ENCODE measurements at regions not wholly inside any gene's neighbourhood (a gene's known extent, or its start where the extent isn't known, plus 50 kb on each side); places are given as distances from the start of the nearest gene placed in this dataset.
A peak's percentile ranks its signal among the peaks of the same experiment; 100 is the strongest.

- DNase-seq (ENCODE audit: low read depth), result no peak
Observed at GRCh38 chr6:153634416-153634815, 404.6 kb upstream of the OPRM1 start.

- peak; percentile 48 for DNase-seq (ENCODE audit: low read depth)
Observed at GRCh38 chr6:153625089-153625488, 414.0 kb upstream of the OPRM1 start.

- DNase-seq (ENCODE audit: low read depth), result no peak
Observed at GRCh38 chr6:153624528-153624927, 414.5 kb upstream of the OPRM1 start.

GRCh38 chr6:153623496-153623895 lies 415.5 kb upstream of the OPRM1 start:
- DNase-seq (ENCODE audit: low read depth), result no peak

GRCh38 chr6:153621491-153621890 lies 417.5 kb upstream of the OPRM1 start:
- no peak for DNase-seq (ENCODE audit: low read depth)

GRCh38 chr6:153621070-153621469 lies 418.0 kb upstream of the OPRM1 start:
- no peak for DNase-seq (ENCODE audit: low read depth)

- DNase-seq (ENCODE audit: low read depth), result no peak
Observed at GRCh38 chr6:153618371-153619322, 420.4 kb upstream of the OPRM1 start.

GRCh38 chr6:153616506-153616905 lies 422.5 kb upstream of the OPRM1 start:
- DNase-seq (ENCODE audit: low read depth), result no peak

GRCh38 chr6:153613719-153614455 lies 425.2 kb upstream of the OPRM1 start:
- no peak for DNase-seq (ENCODE audit: low read depth)

GRCh38 chr6:153602401-153602800 lies 436.6 kb upstream of the OPRM1 start:
- no peak for DNase-seq (ENCODE audit: low read depth)

- DNase-seq (ENCODE audit: low read depth), result no peak
Observed at GRCh38 chr6:153599901-153600300, 439.1 kb upstream of the OPRM1 start.

- DNase-seq (ENCODE audit: low read depth), result peak; percentile 8
Observed at GRCh38 chr6:153595903-153596302, 443.1 kb upstream of the OPRM1 start.

GRCh38 chr6:153594871-153595270 lies 444.2 kb upstream of the OPRM1 start:
- no peak for DNase-seq (ENCODE audit: low read depth)

GRCh38 chr6:153591159-153591558 lies 447.9 kb upstream of the OPRM1 start:
- no peak for DNase-seq (ENCODE audit: low read depth)

- no peak for DNase-seq (ENCODE audit: low read depth)
Observed at GRCh38 chr6:153590411-153590810, 448.6 kb upstream of the OPRM1 start.

- DNase-seq (ENCODE audit: low read depth), result no peak
Observed at GRCh38 chr6:153588330-153588729, 450.7 kb upstream of the OPRM1 start.

- no peak for DNase-seq (ENCODE audit: low read depth)
Observed at GRCh38 chr6:153583685-153584084, 452.6 kb upstream of the RGS17 start.

- DNase-seq (ENCODE audit: low read depth), result no peak
Observed at GRCh38 chr6:153580776-153581175, 449.7 kb upstream of the RGS17 start.

GRCh38 chr6:153575528-153575927 lies 444.4 kb upstream of the RGS17 start:
- no peak for DNase-seq (ENCODE audit: low read depth)

GRCh38 chr6:153574231-153574630 lies 443.1 kb upstream of the RGS17 start:
- DNase-seq (ENCODE audit: low read depth), result no peak

GRCh38 chr6:153572371-153572770 lies 441.3 kb upstream of the RGS17 start:
- DNase-seq (ENCODE audit: low read depth), result no peak

GRCh38 chr6:153568628-153569027 lies 437.5 kb upstream of the RGS17 start:
- no peak for DNase-seq (ENCODE audit: low read depth)

- DNase-seq (ENCODE audit: low read depth), result no peak
Observed at GRCh38 chr6:153564803-153565202, 433.7 kb upstream of the RGS17 start.

Data from renal cortical epithelial cell (primary cell).